Choroid plexus epithelial cell (primary cell): ENCODE measurements at regions not wholly inside any gene's neighbourhood (a gene's known extent, or its start where the extent isn't known, plus 50 kb on each side); places are given as distances from the start of the nearest gene placed in this dataset.

Experiments used
- DNase-seq: peaks from one replicate; pipeline ENCODE4 v3.0.0-alpha.2; 2010; ENCODE audit warnings: low read depth
- H3K4me3 ChIP-seq: 2 replicates; pipeline ENCODE4 v1.5.1; 2011; ENCODE audit warnings: low read depth, mild to moderate bottlenecking, control low read depth, low read length, moderate library complexity
- CTCF ChIP-seq: conservative IDR thresholded peaks from 2 replicates; pipeline ENCODE4 v1.5.1; 2011; ENCODE audit warnings: low read depth, mild to moderate bottlenecking, control low read depth, inconsistent platforms, low read length, moderate library complexity

DNA sequence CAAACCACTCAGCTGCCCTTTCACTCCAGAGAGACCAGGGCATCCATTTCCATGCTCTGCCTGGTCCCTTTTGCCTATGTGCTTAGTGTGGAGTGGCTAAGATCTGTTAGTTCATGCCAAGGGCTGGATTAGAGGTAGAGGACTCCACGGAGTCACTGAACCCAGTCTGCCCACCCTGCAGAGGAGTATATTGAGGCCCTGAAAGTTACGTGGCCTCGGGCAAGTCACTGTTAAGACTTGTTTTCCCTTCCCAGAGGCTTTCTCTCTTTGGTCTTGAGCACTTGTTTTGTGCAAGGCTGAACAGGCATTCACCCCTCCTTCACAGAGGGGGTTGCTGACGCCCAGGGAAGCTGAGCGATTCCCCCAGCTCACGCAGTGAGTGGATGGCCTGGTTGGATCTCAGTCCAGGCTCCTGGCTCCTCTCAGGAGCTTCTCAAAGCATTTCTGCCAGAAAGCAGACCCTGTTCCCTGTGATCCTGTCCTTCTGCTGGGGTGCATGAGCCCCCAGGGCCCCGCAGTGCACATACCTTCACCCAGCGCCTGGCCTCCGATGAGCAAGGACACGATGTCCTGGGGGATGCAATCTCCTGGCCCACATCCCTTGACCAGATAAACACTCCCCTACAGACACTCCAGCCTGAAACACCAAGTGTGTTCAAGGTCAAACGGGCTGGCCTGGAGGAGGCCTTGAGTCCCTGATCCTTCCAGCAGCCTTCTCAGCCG, 153.4 kb upstream of the GSE1 start:
- DNase-seq = peak; percentile 38
- no peak overlapping the region for H3K4me3 ChIP-seq
- no peak for TF ChIP-seq CTCF

DNA sequence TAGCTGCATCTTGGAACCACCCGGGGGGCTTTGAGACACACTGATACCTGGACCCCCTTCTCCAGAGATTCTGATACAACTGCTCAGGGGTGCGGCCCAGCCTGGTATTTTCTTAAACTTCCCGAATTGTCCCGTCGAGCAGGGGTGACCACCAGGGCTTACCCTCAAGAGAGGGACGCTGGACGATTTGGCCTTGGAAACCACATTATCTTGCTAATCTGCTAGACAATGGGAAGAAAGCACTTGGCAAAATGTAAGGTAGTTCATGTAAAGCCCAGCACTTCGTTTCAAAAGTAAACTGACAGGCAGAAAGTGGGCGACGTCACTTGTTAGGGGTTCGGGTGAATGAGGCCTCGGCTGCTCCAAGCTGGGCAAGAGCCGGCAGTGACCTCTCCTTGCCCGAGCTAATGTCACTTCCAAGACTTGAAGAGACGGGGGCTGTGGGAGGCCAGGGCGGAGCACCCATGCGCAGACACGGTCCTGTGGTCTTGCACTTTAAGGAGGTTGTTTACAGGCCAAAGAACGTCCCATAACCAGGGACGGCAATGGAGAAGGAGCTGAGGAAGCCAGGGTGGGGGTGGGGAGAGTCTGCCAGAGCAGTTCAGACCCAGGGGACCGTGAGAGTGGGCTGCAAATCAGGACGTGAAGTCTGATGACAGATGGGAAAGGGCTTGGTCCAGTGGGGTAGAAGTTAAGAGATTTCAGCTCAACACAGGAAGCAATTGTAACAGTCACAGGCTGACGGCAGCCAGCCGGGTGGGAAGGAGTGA, 152.7 kb upstream of the GSE1 start:
- H3K4me3 ChIP-seq = no peak overlapping the region
- TF ChIP-seq CTCF = no peak
- peak; percentile 29 for DNase-seq

GRCh38 chr16:85461022-85461813, 151.9 kb upstream of the GSE1 start:
- no peak overlapping the region for H3K4me3 ChIP-seq
- DNase-seq = peak; percentile 32
- TF ChIP-seq CTCF = no peak

DNA sequence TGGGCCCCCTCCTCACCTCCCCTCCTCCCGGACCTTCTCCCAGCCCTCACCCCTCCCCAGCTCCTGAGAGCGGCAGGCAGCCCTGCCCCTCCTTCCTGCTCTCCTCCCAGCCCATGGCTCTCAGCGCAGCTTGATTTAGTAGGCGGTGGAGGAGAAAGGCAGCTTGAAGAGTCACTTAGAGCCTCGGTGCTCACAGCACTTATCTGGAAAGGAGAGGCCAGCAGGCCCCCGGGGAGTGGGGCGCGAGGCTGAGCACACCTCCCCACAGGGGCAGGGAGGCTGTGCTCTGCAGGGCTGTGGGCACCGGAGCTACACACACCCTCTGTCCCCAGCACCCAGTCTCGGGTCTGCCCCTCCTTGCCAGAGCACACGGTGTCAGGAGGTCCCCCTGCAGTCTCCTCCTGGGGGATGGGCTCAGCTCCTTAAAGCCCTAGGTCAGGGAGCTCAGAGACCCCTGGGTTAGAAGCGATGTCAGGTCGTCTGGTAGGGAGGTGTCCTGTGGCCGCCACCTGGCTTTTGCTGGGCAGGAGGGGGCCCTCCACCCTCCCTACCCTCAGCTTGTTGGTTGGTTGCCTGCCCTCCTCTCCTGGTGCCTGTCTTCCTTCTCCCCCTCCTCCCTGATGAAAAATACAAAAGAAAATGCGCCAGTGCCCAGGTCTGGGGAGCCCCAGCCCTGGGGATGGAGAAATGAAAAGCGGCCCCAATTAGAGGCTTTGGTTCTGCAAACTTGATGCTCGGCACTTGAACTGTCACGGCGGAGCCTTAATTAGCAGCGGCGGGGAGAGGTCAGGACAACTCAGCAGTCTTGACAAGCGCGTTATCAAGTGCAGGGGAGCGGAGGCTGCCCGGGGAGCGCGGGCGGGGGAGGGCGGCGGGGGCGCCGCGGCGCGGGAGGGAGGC, 151.1 kb upstream of the GSE1 start:
- no peak for TF ChIP-seq CTCF
- peak overlapping the region; percentile 30 for H3K4me3 ChIP-seq
- peak; percentile 63 for DNase-seq

DNA sequence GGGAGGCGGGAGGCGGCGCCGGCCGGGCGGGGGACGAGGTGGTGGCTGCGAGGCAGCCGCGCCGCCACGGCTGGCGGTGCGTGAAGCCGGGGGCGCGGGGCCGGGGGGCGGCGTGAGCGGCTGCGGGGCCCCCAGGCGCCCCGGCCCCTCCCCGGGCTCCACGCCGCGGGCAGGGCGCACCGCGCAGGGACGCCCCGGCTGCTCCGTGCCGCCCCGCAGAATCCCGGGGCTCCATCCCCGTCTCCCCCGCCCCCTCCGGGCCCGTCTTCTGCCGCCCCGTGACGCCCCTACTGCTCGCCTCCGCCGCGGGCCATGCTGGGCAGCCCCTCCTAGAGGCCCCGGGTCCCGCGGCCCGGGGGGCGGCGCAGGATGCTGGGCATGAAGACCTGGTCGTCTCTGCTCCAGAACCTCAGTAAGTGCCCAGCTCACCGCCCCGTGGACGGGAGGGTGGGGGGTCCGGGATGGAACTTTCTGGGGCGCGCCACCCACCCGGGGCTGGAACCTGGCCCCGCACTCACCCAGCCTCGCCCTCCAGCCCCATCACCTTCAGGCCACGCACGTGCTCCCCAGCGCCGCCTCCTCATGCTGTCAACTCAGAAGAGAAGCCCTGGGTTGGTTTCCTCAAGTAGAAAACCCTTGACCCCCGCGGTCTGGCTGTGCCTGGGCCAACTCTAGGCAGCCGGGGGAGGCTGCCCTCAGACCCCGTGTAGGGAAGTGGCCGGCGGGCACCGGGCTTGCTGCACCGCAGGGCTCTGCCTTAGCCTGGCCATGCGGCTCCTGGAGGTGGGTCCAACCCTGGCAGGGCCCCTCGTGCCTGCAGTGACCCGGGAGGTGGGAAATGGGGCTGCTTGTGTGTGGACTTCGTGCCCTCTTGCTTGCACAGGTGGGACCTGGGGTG, 150.2 kb upstream of the GSE1 start:
- no peak for TF ChIP-seq CTCF
- DNase-seq = no peak
- peak overlapping the region; percentile 11 for H3K4me3 ChIP-seq
